T1000 (cell line): ENCODE measurements at regions not wholly inside any gene's neighbourhood (a gene's known extent, or its start where the extent isn't known, plus 50 kb on each side); places are given as distances from the start of the nearest gene placed in this dataset.

Source experiments
- DNase-seq: peaks from one replicate; lab custom pipeline; 2025; ENCODE audit warnings: mixed read lengths; lab: John Stamatoyannopoulos, UW

DNA sequence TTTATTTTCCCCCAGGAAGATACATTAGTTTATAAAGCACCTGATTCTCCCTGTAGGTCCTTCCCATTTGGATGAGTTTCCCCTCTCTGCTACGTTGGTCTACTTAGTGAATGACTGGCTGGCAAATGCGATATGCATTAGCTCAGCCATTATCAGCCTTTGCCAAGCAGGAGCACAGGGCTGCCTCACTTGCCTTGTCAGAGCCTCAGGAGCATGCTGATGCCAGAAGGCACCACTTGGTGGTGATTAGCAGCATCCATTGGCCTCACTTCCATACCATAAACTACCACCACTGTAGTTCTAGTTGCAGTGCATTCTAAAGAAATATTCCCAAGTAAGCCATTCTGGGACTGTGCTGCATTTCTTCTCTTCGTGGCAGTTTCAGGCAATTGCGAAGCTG is 442.8 kb upstream of the CHST9 start:
- no peak for DNase-seq

DNA sequence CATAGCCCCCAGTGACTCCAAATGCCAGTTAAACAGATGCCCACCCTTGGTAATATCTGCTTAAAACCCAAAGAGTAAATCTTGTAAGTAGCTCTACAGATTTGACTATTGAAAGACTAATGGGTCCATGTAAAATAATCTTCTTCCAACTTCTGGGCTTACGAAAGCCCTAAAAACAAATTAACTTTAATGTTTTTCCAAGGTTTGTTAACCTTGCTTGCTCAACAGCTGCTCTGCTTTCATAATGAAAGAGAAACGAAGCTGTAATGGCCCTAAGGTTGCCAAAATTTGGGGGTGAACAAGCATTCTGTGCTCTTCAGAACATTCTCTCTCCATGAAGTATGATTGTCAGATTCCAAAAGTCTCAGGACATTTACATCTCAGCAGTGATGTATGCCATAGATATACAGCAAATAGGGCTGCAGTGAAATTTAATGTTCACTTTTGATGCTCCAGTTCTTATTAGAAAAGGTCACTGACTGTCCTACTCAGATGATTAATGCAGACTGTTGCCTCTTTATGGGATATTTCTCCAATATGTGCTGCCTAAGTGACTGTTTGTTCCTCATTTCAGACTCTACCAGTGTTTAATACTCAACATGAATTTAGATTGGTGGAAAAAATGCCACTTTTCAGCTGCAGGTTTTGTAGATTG is 436.3 kb upstream of the CHST9 start:
- DNase-seq = no peak

DNA sequence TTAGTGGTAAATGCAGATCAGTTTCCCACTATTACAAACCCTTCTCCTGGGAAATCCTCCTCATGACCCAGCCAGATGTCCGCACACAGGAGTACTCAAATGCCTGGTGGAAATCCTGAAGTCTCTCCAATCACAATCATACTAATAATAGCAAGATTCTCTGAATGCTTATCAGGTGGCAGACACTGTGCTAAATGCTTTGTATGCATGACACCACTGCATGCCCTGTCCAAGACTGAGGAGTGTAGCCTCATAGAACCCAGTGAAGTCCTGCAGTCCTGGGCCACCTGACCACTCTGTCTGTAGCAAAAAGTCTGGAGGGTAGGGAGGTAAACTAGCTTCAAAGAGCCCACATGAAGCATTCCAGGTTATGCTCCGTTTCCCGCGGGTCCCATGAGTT is 434.8 kb upstream of the CHST9 start:
- no peak for DNase-seq

DNA sequence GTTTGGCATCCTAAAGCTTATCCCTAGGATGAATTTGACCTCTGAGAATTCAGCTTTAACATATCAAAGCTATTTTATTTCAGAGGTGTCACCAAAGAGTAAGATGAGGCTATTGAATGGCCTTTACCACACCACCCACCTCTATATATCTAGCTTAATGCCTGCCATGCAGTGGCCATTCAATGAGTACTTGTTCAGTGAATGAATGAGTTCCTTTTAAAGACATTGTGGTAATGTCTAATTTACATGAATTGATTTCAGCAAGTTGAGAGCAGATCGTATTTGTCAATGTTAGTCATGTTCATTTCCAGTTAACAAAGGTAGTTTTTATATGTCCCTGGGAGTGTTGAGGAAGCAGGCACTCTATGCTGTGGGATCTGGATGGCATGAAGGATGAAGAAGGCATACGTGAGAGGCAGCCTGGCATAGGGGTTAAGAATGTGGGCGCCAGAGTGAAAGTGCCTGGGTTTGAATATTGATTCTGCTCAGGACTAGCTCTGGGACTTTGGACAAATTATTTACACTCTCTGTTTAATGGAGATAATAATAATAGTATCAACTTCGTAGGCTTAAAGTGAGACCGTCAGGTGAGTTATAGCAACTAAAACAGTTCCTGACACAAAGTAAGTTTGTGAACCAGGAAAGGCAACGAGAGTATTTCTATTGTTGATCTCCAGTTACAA is 434.1 kb upstream of the CHST9 start:
- no peak for DNase-seq

DNA sequence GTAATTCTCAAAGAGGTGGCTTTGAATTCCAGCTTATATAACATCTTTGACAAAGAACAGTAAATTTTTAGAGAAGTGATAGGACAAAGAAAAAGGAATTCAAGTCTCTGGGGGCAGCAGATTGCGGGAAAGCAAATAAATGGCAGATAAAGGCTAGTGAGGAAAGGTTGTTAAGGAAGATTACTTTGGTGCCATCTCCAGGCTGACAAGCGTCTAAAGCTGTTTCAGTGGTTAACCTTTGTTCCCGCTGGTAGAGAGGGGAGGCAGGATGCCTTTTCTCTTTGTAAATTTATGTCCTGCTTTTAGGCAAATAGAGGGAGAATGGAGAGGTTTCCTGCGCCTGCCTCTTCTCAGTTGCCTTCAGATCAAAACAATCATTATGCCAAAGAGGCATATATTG is 431.2 kb upstream of the CHST9 start:
- no peak for DNase-seq

DNA sequence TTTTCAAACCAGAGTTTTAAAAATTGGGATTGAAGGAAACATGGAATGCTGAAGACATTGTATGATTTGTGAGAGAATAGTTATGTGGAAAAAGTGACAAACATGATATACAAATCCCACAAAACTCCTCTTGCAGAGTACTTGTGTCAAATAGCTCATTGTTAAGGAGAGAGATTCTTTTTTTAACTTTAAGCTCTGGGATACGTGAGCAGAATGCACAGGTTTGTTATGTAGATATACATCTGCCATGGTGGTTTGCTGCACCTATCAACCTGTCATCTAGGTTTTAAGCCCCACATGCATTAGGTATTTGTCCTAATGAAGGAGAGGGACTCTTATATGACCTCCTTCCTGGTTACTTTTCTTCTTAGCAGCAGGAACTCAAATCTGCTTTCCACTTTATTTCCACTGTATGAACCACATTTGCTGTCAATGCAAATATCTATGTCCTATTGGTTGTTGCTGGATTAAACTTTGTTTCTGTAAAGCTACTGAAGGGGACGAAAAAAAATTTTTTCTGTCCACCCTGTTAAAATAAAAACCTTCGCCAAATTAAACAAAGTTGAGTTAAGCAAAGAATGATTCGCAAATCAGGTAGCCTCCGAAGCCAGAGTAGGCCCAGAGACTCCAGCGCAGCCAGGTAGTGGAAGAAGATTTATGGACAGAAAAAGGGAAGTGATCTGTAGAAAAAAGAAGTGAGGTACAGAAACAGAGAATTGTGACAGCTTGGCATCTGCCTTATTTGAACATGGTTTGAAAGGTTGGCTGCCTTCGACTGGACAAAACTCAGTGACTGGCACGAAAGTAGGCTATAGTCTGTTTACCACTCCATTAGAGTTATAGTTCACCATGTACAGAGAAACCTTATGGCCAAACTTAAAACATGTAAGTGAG is 430.1 kb upstream of the CHST9 start:
- DNase-seq = no peak

DNA sequence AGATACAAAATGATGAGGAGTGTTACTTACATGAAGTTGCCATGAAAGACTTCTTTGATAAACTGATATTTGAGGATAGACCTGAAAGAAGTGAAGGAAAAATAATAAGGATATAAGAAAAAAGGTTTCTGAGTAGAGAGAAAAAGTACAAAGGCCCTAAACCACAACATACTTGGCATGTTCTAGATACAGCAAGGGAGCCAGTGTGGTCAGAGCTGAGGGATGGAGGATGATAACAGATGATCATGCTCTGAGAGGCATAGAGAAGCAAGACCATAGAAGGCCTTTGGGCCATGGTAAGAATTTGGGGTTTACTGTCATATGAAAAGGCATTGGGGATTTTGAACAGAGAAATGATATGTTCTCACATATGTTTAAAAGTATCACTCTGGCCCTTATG is 424.1 kb upstream of the CHST9 start:
- no peak for DNase-seq

DNA sequence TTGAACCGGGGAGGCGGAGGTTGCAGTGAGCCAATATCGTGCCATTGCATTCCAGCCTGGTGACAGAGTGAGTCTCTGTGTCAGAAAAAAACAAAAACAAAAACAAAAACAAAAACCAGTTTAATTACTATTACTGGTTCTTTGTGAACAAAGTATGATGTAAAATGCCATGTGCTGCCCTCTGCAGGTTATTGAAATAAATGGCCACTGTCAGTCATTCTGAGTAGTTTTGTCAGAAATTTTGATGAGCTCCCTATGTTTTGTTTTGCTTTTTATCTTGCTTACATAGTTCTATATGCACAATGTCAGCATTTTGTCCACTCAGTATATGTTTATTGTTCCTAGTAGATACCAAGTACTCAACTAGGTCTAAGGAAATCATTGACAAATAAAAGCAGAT is 423.6 kb upstream of the CHST9 start:
- DNase-seq = no peak

DNA sequence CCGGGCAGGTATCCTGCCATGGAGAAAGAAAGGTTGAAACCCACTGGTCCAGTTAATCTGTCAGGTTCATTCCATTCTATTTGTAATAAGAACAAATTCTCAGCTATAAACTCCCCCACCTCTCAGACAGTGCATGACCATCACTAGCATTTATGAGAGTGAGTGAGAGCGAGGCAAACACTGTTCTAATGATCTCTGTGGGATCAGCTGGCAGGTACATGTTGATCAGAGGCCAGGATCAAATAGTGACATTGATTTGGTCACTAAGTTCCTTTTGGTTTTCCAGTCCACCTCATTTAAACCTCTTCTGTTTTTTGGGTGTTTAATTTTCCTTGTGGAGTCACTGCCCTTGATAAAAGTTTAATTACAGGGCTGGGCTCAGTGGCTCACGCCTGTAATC is 423.1 kb upstream of the CHST9 start:
- DNase-seq = no peak

DNA sequence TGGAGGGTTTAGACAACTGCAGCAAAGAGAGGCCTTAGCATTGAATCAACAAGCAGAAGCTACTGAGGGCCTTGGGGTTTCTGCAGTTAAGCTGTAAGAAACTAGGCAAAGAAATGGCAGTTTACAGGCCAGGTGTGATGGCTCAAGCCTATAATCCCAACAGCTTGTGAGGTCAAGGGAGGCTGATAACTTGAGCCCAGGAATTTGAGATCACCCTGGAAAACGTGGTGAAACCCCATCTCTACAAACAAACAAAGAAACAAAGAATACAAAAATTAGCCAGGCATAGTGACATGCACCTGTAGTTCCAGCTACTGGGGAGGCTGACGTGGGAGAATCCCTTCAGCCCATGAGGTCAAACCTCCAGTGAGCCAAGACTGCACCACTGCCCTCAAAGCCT is 421.6 kb upstream of the CHST9 start:
- no peak for DNase-seq

DNA sequence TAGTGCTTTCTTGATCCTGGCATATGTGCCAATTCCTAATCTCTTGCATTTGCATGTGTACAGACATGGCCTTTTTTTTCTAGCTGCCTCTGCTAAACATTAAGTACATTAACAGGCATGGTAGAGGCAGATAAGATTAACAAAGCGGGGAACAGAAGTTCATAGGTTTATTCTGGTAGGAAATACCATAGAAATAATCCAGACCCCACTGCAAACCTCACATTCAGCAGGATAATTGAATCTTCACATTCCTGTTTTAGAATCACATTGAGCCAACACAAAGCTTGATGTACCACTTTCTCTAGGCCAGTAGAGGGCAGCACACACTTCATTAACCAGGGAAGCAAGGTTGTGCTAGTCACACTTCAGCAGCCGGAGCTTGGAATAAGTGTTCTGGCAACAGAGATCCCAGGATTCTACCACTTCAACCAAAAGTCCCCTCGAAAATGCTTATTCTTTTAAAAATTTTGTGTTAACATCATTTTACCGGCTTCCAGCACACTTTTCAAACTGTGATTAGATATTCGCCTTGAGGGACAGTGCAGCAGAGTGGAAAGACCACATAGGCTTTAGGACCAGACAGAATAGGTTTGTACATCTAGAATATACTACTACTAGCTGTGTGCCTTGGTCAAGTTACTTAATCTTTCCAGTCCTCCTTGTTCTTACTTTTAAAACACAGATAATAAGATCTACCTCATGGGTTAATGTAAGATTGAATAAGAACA is 420.2 kb upstream of the CHST9 start:
- DNase-seq = peak; percentile 5

DNA sequence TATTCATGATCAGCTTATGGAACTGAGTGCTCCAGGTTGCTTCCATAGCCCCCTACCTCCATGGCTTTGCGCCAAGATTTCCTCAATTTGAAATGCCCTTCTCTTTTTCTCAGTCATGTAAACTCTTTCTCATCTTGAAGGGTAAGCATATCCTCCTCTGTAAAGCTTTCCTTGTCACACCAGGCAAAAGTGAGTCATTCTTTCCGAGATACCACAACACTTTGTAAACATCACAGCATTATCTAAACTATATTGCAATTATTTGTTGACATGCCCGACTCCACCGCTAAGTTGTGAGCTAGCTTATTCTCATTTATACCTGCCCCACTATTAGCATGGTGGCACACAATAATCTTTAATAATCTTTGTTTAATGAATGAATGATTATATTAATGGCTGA is 419.5 kb upstream of the CHST9 start:
- no peak for DNase-seq

DNA sequence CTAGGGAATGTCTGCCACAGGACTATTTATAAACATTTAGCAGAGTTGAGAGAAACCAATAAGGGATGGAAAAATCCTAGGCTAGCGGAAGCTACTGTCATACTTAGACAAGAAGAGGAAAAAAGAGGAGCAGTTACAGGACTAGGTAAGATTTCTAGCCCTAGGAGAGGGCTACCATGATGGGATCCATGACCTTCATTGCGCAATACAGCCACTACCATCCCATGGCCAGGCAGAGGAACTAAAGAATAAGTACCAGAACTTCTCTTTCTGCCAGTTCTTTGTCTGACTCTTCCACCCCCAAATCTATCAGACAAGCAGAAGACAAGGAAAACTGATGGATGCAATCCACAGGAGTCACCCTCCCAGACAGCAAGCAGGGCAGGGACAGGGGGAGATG is 417.0 kb upstream of the CHST9 start:
- DNase-seq = no peak

DNA sequence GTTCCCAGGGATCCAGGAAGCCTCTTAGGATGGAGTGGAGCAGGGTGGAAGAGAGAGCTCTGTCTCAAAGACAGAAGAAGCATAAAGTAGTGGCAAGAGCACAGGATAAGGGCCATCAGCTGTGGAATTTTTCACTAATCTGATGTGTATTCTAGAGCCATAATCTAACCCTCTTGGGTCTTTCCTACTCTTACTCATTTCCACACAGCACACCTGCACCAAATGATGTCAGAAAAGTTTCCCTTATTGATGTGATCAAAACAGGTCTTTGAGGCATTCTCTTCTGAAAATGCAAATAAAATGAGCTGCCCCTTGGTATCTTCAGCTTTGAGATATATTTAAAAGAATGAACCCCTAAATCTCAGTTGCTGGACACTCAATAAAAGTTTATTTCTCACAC is 415.1 kb upstream of the CHST9 start:
- no peak for DNase-seq

DNA sequence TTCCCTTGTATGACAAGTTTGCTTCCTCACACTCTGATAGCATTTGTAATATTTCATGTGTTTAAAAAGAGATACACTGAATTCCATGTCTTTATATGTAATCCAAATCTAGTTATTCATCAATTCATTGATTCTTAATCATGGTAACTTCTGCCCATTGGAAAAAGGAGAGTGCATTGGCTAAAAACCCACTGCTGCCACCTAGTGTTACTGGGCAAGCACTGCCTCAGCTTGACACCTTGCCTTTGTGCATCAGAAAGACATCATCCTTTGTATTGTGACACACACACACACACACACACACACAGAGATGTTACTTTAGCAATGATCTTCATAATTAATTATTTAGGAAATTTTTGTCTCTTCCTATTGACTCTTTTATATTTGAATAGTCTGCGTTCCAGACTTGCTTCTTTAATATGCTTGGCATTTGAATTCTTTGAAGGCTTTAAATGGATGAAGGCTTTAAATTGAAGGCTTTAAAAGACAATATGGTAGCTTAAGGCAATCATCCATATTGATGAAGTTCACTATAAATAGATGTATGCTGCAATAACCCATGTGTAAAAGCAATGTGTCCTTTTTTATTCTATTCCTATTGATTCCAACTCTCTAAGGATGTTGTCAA is 414.2 kb upstream of the CHST9 start:
- DNase-seq = peak; percentile 14

DNA sequence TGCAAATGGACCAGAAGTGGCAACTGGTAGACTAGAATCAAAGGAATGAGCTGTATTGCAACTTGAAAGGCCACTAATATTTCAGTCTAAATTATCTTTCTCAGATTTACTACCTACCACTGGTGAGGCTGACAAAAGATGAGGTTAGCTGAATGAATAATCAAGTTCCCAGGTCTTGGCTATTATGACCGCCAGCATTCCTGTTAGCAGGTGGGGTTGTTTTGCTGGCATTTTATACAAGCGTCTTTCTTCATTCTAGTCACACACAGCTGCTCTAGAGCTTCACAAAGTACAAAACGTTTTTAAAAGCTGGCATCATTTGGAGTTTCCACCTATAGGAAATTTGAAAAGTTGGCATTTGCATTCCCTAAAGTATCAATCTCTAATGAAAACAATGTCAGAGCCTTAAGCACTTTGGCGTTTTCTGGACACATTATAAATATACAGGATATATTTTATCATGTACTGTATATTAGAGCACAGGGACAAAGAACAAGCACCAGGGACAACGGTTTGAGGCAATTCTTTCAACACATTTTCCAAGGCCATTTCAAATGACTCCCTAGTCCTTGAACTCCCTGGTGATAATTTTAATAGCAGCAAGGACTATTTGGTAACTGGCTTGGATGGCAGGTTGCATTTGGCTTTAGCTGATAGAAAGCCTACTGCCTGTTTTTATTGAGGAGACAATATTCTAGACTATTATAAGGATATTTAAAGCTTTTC is 410.2 kb upstream of the CHST9 start:
- no peak for DNase-seq

DNA sequence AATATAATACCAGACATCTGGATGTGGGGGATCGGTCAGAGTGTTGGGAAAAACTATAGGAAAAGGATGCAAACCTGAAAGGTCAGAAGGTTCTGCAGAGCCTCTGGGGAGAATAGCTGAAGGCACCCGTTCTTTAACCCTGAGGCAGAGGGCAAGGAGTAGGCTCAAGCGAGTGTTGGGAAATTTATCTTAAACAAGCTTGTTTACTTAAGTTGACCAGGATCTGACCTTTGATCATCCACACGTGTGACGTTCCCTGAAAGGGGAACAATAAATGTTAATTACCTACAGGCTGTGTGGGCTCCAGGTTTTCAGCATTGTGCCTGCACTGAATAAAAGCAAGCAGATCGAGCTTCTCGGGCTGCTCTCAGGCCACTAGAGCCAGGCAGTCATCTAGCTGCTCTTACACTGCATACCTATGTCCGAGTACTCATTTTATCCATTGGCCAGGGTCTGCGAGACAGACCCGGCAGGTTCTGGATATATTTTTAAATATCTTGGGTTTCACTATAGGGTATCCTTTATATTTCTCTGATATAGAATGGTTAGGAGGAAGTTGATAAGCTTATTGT is 400.6 kb upstream of the CHST9 start:
- no peak for DNase-seq

DNA sequence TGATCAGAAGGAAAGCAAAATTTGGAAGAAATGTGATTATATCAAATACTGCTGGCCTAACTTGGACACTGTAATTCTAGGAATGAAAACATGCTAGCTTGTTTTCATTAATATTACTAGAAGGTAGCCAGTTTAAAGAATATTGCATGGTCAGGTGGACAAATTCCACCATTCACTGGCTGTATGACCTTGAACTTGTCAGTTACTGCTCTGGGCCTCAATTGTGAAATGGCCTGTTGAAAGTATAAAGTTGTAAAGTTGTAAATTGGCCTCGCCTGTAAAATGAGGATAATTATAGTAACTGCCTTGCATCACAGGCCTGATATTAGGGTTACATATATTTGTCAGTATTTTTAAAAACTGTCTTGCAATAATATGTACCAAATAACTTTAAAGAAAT is 398.4 kb upstream of the CHST9 start:
- no peak for DNase-seq

DNA sequence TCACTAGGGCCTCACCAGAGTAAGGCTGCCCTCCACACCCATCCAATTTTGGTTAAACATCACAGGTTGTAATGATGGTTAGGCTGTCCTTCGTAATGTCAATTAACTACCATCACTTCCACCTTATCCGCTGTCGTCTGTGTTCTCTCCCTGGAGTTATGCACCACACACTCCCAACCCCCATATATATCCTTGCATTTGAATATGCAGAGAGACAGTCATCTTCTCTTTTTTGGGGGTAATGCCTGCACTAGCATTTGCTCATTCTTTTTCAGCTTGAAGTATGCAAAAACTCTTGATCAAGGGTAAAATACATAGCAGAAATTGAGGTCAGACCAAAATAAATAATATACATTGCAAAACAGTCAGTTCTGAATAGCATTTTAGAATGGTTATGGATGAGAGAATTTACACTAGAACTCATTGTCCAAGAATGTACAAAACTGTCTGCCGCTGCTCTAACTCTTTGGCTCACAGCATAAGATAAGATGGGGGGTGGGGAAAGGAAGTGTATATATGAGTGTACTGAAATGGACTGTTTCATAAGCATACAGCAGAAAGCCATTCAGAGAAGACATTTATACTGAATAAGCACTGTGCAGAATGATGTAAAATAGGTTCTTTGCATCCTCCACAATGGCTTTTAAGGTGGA is 397.8 kb upstream of the CHST9 start:
- DNase-seq = no peak

DNA sequence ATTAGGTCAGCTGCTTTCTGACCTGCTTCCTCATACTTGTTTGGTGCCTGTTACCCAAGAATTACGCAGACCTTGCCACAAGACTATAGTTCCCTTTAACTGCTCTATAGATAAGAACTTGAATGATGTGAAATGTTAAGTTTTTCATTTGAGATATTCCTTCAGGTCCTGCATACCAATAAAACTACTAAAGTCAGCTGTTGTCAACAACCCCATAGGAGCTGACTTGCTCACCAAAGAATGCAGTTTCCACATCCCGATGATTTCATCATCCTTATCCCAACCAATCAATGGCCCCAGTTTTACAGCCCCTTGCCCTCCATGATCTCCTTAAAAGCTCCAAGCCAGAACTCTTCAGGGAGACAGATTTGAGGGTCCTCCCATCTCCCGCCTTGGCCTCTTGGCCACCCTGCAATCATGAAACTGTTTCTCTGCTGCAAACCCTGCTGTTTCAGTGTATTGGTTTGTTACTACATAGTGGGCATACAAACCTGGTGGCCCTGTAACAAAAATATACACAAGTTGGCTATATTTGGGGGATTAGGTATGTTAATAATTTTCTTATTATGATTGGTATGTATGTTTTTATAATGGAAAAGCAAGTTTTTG is 396.3 kb upstream of the CHST9 start:
- no peak for DNase-seq
